ENCODE measurements at regions not wholly inside any gene's neighbourhood (a gene's known extent, or its start where the extent isn't known, plus 50 kb on each side); places are given as distances from the start of the nearest gene placed in this dataset.

- no peak for TF ChIP-seq ZNF592 (IDR thresholded peaks at IDR 0.05)
Observed at GRCh38 chr2:196381464-196381863, 210.1 kb upstream of the STK17B start (continued).

DNA sequence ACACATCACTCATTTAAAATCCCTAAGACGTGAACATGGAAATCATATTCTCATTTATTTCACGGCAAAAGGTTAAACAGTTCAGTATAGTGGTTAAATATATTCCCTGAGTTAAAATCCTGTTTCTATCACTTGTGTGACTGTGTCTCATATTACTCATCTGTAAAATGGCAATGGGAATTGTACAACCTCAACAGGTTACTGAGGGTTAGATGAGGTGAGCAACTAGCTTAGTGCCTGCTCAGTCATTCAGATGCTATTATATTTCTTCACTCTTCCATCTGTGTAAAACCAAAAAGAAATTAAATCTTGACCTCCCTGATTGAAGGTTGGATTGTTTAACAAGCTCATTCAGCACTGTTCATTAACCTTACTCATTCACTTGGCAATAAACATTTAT is 212.4 kb upstream of the STK17B start:
- ChIA-PET CTCF (ENCODE audit: low intra/inter-chr PET ratio) (no interaction called here), POLR2A (no interaction called here)
- no peaks in the 10 kb centered on the region for H4K20me1 ChIP-seq (replicated peaks; ENCODE audit: control insufficient read depth, insufficient read depth, low read length)
- 47% methylated on average over 2 of the region's 2 CpGs for WGBS (ENCODE audit: insufficient coverage, low coverage, missing lambda C conversion rate)
- ATAC-seq, result no peak
- H2AFZ ChIP-seq (ENCODE audit: low read depth, low read length), result no peak overlapping the region
- no peak overlapping the region for H3K9ac ChIP-seq (ENCODE audit: insufficient read depth in 1 of 2, low read depth in 2 of 2, low read length in 2 of 2)
- no peak for DNase-seq (ENCODE audit: extremely low read depth in 1 of 4, low spot score in 3 of 4)
- no peaks in the 10 kb centered on the region for H3K36me3 ChIP-seq (ENCODE audit: control insufficient read depth, insufficient read depth, low read length)
- H3K9me1 ChIP-seq (ENCODE audit: control insufficient read depth, insufficient read depth, low read length), result no peaks in the 10 kb centered on the region
- BruUV-seq (replicated peaks), result no TSS peak
- in situ Hi-C loops (cut with MboI), result no loop called here
- H3K27me3 ChIP-seq (ENCODE audit: control insufficient read depth in 2 of 2, insufficient read depth in 2 of 2, low read length in 2 of 2), result no peaks in the 10 kb centered on the region
- H3K4me2 ChIP-seq (ENCODE audit: insufficient read depth, low read length), result no peak overlapping the region
- no peaks in the 10 kb centered on the region for H3K9me3 ChIP-seq (replicated peaks; ENCODE audit: control insufficient read depth, insufficient read depth, low read depth, low read length)
- intact Hi-C loops (cut with micrococcal nuclease), result loop anchor here (1.0 kb wide), 1 partner anchor 70 kb away; no protein-coding TSS in a partner anchor
- no peak overlapping the region for H3K4me3 ChIP-seq
- no peak overlapping the region for H3K27ac ChIP-seq (ENCODE audit: extremely low read depth, low read depth, low read length)
- no peaks in the 10 kb centered on the region for H3K79me2 ChIP-seq (ENCODE audit: control insufficient read depth, insufficient read depth, low read length)
- no peak for FAIRE-seq
- TF ChIP-seq TRIM24 (IDR thresholded peaks at IDR 0.05), result no peak
- H3K4me1 ChIP-seq (replicated peaks in 1 of 2; ENCODE audit: control insufficient read depth in 2 of 2, insufficient read depth in 2 of 2, low read length in 2 of 2), result peaks cover 0 to 14% of the 10 kb centered on the region in 2 experiments; a peak in 3 of 5 replicates
